ENCODE measurements at regions not wholly inside any gene's neighbourhood (a gene's known extent, or its start where the extent isn't known, plus 50 kb on each side); places are given as distances from the start of the nearest gene placed in this dataset.

- intact Hi-C loops (cut with DNase I): no loop called here
- no peak overlapping the region for H3K4me3 ChIP-seq
- H3K36me3 ChIP-seq: no peaks in the 10 kb centered on the region
- no peak overlapping the region for H3K27ac ChIP-seq
- H3K27me3 ChIP-seq: no peaks in the 10 kb centered on the region
- no peak for TF ChIP-seq CTCF (IDR thresholded peaks at IDR 0.05)
- DNase-seq: no peak
- no peaks in the 10 kb centered on the region for H3K4me1 ChIP-seq
- no peaks in the 10 kb centered on the region for H3K9me3 ChIP-seq
- ATAC-seq: no peak
These were observed 137.5 kb upstream of the DAP start for GRCh38 chr5:10898514-10898913.

GRCh38 chr5:10896016-10896415 lies 135.0 kb upstream of the DAP start:
- Histone ChIP-seq H3K4me1 (no peaks in the 10 kb centered on the region), H3K9me3 (no peaks in the 10 kb centered on the region), H3K27me3 (no peaks in the 10 kb centered on the region), H3K27ac (no peak overlapping the region), H3K4me3 (no peak overlapping the region), H3K36me3 (no peaks in the 10 kb centered on the region)
- ATAC-seq (no peak), DNase-seq (no peak)
- intact Hi-C loops (cut with DNase I): no loop called here
- no peak for TF ChIP-seq CTCF (IDR thresholded peaks at IDR 0.05)

- Histone ChIP-seq H3K27ac (no peak overlapping the region), H3K4me3 (no peak overlapping the region), H3K27me3 (no peaks in the 10 kb centered on the region), H3K9me3 (no peaks in the 10 kb centered on the region), H3K4me1 (no peaks in the 10 kb centered on the region), H3K36me3 (no peaks in the 10 kb centered on the region)
- no peak for ATAC-seq
- no peak for TF ChIP-seq CTCF (IDR thresholded peaks at IDR 0.05)
- no peak for DNase-seq
- intact Hi-C loops (cut with DNase I): no loop called here
These were observed 133.5 kb upstream of the DAP start for GRCh38 chr5:10894445-10895054.

GRCh38 chr5:10892911-10893215 lies 131.8 kb upstream of the DAP start:
- Histone ChIP-seq H3K27ac (no peak overlapping the region), H3K9me3 (no peaks in the 10 kb centered on the region), H3K27me3 (no peaks in the 10 kb centered on the region), H3K36me3 (no peaks in the 10 kb centered on the region), H3K4me1 (no peaks in the 10 kb centered on the region), H3K4me3 (no peak overlapping the region)
- DNase-seq (no peak), ATAC-seq (no peak)
- intact Hi-C loops (cut with DNase I): no loop called here
- TF ChIP-seq CTCF (IDR thresholded peaks at IDR 0.05): no peak

GRCh38 chr5:10892147-10892910 lies 131.3 kb upstream of the DAP start:
- no peak overlapping the region for H3K27ac ChIP-seq
- no peaks in the 10 kb centered on the region for H3K9me3 ChIP-seq
- ATAC-seq (no peak), DNase-seq (no peak)
- H3K36me3 ChIP-seq: no peaks in the 10 kb centered on the region
- no peak overlapping the region for H3K4me3 ChIP-seq
- TF ChIP-seq CTCF (IDR thresholded peaks at IDR 0.05): no peak
- H3K27me3 ChIP-seq: no peaks in the 10 kb centered on the region
- no peaks in the 10 kb centered on the region for H3K4me1 ChIP-seq
- intact Hi-C loops (cut with DNase I): no loop called here

Data from upper lobe of right lung (tissue), 1 donor.